Esophagus muscularis mucosa (tissue), 4 donors: ENCODE measurements at regions not wholly inside any gene's neighbourhood (a gene's known extent, or its start where the extent isn't known, plus 50 kb on each side); places are given as distances from the start of the nearest gene placed in this dataset.

Experiments used
- EP300 ChIP-seq: sonication (generic); formaldehyde crosslinking; IDR thresholded peaks from one replicate; pipeline ENCODE4 v1.6.1; 2017; ENCODE audit warnings: antibody characterized with exemption
- POLR2A ChIP-seq: fragments of 450-650 bp; IDR thresholded peaks from one replicate; pipeline ENCODE4 v1.6.1; 2017; ENCODE audit warnings: antibody characterized with exemption, moderate library complexity, mild to moderate bottlenecking, low read depth
- POLR2AphosphoS5 ChIP-seq, 2 donors: sonication (generic); formaldehyde crosslinking; IDR thresholded peaks; one replicate each; pipeline ENCODE4 v1.6.1; 2017; ENCODE audit warnings: antibody characterized with exemption in 2 of 2
- TF ChIP-seq, protein P1 (sequence below), 3 experiments: fragments of 200-600 bp in 2 of 3; fragments of 450-650 bp in 1 of 3; sonication (generic) in 2 of 3; IDR thresholded peaks; one replicate each; pipeline ENCODE4 v1.5.1; 2017 to 2019; ENCODE audit warnings: antibody characterized with exemption in 3 of 3, mild to moderate bottlenecking in 2 of 3, moderate library complexity in 1 of 3

DNA sequence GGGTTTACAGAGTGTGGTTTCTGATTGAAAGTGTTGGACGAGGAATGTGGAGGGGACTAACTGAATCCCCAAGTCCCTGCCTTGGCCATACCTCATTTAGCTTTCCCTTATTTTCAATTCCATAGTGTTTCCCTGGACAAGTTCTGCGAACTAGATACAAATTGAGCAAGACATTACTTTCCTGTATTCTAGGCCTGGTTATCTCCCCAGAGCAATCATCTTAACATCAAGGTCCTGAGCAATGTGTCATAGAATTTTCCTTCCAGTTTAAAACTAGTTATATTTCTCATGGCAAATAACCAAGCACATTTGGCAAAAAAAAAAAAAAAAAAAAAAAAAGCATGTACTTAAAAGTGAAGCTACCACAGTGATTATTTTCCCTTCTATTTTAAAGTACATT, 330.1 kb downstream of the CDH11 start:
- TF ChIP-seq POLR2A (no peak), POLR2AphosphoS5 (IDR thresholded peaks at IDR 0.05) (no peak), EP300 (no peak)
- TF ChIP-seq, protein P1, sequence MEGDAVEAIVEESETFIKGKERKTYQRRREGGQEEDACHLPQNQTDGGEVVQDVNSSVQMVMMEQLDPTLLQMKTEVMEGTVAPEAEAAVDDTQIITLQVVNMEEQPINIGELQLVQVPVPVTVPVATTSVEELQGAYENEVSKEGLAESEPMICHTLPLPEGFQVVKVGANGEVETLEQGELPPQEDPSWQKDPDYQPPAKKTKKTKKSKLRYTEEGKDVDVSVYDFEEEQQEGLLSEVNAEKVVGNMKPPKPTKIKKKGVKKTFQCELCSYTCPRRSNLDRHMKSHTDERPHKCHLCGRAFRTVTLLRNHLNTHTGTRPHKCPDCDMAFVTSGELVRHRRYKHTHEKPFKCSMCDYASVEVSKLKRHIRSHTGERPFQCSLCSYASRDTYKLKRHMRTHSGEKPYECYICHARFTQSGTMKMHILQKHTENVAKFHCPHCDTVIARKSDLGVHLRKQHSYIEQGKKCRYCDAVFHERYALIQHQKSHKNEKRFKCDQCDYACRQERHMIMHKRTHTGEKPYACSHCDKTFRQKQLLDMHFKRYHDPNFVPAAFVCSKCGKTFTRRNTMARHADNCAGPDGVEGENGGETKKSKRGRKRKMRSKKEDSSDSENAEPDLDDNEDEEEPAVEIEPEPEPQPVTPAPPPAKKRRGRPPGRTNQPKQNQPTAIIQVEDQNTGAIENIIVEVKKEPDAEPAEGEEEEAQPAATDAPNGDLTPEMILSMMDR (IDR thresholded peaks at IDR 0.05) = no peak
